SU-DHL-6 (cell line): ENCODE measurements at regions not wholly inside any gene's neighbourhood (a gene's known extent, or its start where the extent isn't known, plus 50 kb on each side); places are given as distances from the start of the nearest gene placed in this dataset.

Experiments used
- H2AFZ ChIP-seq: fragments of 200-600 bp; sonication (generic); 2 replicates; pipeline ENCODE4 v1.6.1; 2014; ENCODE audit warnings: low read depth, mild to moderate bottlenecking, moderate library complexity, mixed read lengths, antibody characterized with exemption, low read length; ENCODE audit not compliant: severe bottlenecking
- H3F3A ChIP-seq: fragments of 200-600 bp; shearing (Covaris generic); 2 replicates; pipeline ENCODE4 v1.6.0; 2016; ENCODE audit warnings: antibody characterized with exemption, mild to moderate bottlenecking; ENCODE audit not compliant: insufficient read depth
- H3K27ac ChIP-seq: fragments of 200-600 bp; sonication (generic); 2 replicates; pipeline ENCODE4 v1.5.1; 2016; ENCODE audit warnings: low read depth, mild to moderate bottlenecking, low read length, moderate library complexity, mixed read lengths
- H3K27me3 ChIP-seq: fragments of 200-600 bp; sonication (generic), shearing (Covaris generic); 2 replicates; pipeline ENCODE4 v1.6.0; 2014; ENCODE audit warnings: mild to moderate bottlenecking, low read length
- H3K36me3 ChIP-seq: fragments of 200-600 bp; sonication (generic); 2 replicates; pipeline ENCODE4 v1.6.1; 2014; ENCODE audit warnings: mild to moderate bottlenecking, low read length, mixed read lengths
- H3K4me2 ChIP-seq: fragments of 300-600, 200-600 bp; shearing (Covaris generic), sonication (generic); 2 replicates; pipeline ENCODE4 v1.6.0; 2014; ENCODE audit warnings: low read length, low read depth, mild to moderate bottlenecking; ENCODE audit not compliant: poor library complexity, severe bottlenecking
- H3K4me3 ChIP-seq: fragments of 200-600 bp; sonication (generic); 2 replicates; pipeline ENCODE4 v1.5.1; 2014; ENCODE audit warnings: antibody characterized with exemption, low read length, mild to moderate bottlenecking, mixed read lengths; ENCODE audit not compliant: insufficient read depth, poor library complexity, severe bottlenecking
- H3K79me2 ChIP-seq: fragments of 200-600 bp; sonication (generic); 2 replicates; pipeline ENCODE4 v1.6.1; 2014; ENCODE audit warnings: mild to moderate bottlenecking, low read length, moderate library complexity; ENCODE audit not compliant: insufficient read depth
- H3K9ac ChIP-seq: fragments of 200-600 bp; sonication (generic); 2 replicates; pipeline ENCODE4 v1.7.0; 2014; ENCODE audit warnings: mild to moderate bottlenecking, low read length
- H3K9me2 ChIP-seq: fragments of 200-600 bp; sonication (generic); replicated peaks from 2 replicates; pipeline ENCODE4 v1.6.1; 2014; ENCODE audit warnings: low read length; ENCODE audit not compliant: insufficient read depth
- H3K9me3 ChIP-seq: fragments of 200-600 bp; sonication (generic); 2 replicates; pipeline ENCODE4 v1.6.1; 2014; ENCODE audit warnings: low read length, mixed read lengths; ENCODE audit not compliant: insufficient read depth
- H4K20me1 ChIP-seq: fragments of 200-600 bp; sonication (generic); 2 replicates; pipeline ENCODE4 v1.6.1; 2014; ENCODE audit warnings: low read depth, mild to moderate bottlenecking, antibody characterized with exemption, low read length, moderate library complexity, mixed read lengths
- EZH2phosphoT487 ChIP-seq: fragments of 200-600 bp; sonication (generic), shearing (Covaris generic); conservative IDR thresholded peaks from 2 replicates; pipeline ENCODE4 v1.6.1; 2018; ENCODE audit warnings: mild to moderate bottlenecking, antibody characterized with exemption, low read length, moderate library complexity, mixed read lengths
- TF ChIP-seq, protein P1 (sequence below): fragments of 200-600 bp; sonication (generic); IDR thresholded peaks from one replicate; pipeline ENCODE4 v1.5.1; 2017; ENCODE audit warnings: antibody characterized with exemption, mild to moderate bottlenecking, low read length, moderate library complexity; ENCODE audit not compliant: insufficient read depth, poor library complexity, severe bottlenecking

- H3K4me3 ChIP-seq, result no peak overlapping the region
- H3K9ac ChIP-seq, result no peak overlapping the region
- no peak overlapping the region for H3K4me2 ChIP-seq
- no peaks in the 10 kb centered on the region for H3K9me3 ChIP-seq
- H4K20me1 ChIP-seq, result no peaks in the 10 kb centered on the region
- no peak overlapping the region for H2AFZ ChIP-seq
- no peaks in the 10 kb centered on the region for H3K9me2 ChIP-seq
- H3K36me3 ChIP-seq, result no peaks in the 10 kb centered on the region
- H3K27ac ChIP-seq, result no peak overlapping the region
- H3K79me2 ChIP-seq, result no peaks in the 10 kb centered on the region
- H3K27me3 ChIP-seq, result no peaks in the 10 kb centered on the region
- TF ChIP-seq, protein P1, sequence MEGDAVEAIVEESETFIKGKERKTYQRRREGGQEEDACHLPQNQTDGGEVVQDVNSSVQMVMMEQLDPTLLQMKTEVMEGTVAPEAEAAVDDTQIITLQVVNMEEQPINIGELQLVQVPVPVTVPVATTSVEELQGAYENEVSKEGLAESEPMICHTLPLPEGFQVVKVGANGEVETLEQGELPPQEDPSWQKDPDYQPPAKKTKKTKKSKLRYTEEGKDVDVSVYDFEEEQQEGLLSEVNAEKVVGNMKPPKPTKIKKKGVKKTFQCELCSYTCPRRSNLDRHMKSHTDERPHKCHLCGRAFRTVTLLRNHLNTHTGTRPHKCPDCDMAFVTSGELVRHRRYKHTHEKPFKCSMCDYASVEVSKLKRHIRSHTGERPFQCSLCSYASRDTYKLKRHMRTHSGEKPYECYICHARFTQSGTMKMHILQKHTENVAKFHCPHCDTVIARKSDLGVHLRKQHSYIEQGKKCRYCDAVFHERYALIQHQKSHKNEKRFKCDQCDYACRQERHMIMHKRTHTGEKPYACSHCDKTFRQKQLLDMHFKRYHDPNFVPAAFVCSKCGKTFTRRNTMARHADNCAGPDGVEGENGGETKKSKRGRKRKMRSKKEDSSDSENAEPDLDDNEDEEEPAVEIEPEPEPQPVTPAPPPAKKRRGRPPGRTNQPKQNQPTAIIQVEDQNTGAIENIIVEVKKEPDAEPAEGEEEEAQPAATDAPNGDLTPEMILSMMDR, result no peak
- no peak for TF ChIP-seq EZH2phosphoT487
- H3F3A ChIP-seq, result no peaks in the 10 kb centered on the region
These were observed 654.1 kb downstream of the IGSF11 start for GRCh38 chr3:118380576-118380975.

DNA sequence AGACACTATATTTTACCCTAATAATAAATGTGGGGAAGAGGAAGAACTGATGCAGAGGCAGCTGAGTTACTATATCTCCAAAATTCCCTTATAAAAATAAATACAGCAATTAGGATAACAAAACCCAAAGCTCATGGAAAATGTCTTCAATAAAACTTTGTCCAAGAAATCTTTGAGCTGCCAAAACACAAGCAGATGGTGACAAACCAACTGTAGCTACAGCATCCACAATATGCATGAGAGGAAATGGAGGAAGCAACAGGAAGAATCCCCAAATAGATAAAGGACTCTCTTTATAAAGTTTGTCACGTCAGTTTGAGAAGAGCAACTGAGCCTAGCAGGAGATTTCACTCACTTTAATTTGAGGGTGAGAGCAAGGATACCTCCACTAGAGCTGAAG lies 638.2 kb downstream of the IGSF11 start:
- TF ChIP-seq EZH2phosphoT487, result no peak
- TF ChIP-seq, protein P1, result no peak

DNA sequence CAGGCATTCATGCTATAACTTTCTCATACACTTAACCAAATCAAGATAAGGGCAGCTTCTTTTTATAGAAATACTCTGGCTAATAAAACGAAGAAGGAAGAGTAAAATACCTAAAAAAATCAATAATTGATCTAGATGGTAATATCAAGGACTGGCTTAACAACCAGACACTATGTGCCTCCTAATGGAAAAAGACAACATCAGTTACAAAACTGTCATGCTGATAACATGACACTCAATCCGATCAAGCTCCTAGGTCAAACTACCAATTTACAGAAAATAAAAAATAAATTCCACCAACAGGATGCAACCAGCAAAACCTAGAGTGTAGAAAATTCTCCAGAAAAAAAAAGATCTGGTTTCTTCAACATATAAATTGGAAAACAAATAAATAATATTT lies 634.6 kb downstream of the IGSF11 start:
- TF ChIP-seq EZH2phosphoT487, result no peak
- TF ChIP-seq, protein P1, result no peak
- Histone ChIP-seq H3K9me3 (no peaks in the 10 kb centered on the region), H3K9ac (no peak overlapping the region), H3K36me3 (no peaks in the 10 kb centered on the region), H3K79me2 (no peaks in the 10 kb centered on the region), H2AFZ (no peak overlapping the region), H4K20me1 (no peaks in the 10 kb centered on the region), H3K27me3 (no peaks in the 10 kb centered on the region), H3K4me2 (no peak overlapping the region), H3K4me3 (no peak overlapping the region), H3F3A (no peaks in the 10 kb centered on the region), H3K9me2 (no peaks in the 10 kb centered on the region), H3K27ac (no peak overlapping the region)

More for the DNA sequence above, 638.2 kb downstream of the IGSF11 start:
- Histone ChIP-seq H3K27ac (no peak overlapping the region), H3K27me3 (no peaks in the 10 kb centered on the region), H4K20me1 (no peaks in the 10 kb centered on the region), H3K4me2 (no peak overlapping the region), H3K9me3 (no peaks in the 10 kb centered on the region), H3K4me3 (no peak overlapping the region), H3K9me2 (no peaks in the 10 kb centered on the region), H2AFZ (no peak overlapping the region), H3F3A (no peaks in the 10 kb centered on the region), H3K79me2 (no peaks in the 10 kb centered on the region), H3K36me3 (no peaks in the 10 kb centered on the region), H3K9ac (no peak overlapping the region)
